Mesodermal cell (in vitro differentiated cells): ENCODE measurements at regions not wholly inside any gene's neighbourhood (a gene's known extent, or its start where the extent isn't known, plus 50 kb on each side); places are given as distances from the start of the nearest gene placed in this dataset.
"Not testable (repeated sequence)": the region's sequence is repeated elsewhere in the genome, so short reads cannot be mapped to it uniquely, and the experiment has no call there.

Source experiments
- H3K27ac ChIP-seq: 2 replicates; pipeline ENCODE4 v1.7.0; 2013; ENCODE audit warnings: mild to moderate bottlenecking, low read depth, low read length, moderate library complexity; ENCODE audit not compliant: severe bottlenecking
- H3K36me3 ChIP-seq: 2 replicates; pipeline ENCODE4 v1.7.1; 2013; ENCODE audit warnings: mild to moderate bottlenecking, low read length, moderate library complexity; ENCODE audit not compliant: control insufficient read depth, insufficient read depth
- H3K4me1 ChIP-seq: one replicate; pipeline ENCODE4 v1.7.1; 2013; ENCODE audit warnings: mild to moderate bottlenecking, low read length; ENCODE audit not compliant: insufficient read depth, control insufficient read depth, poor library complexity, severe bottlenecking
- H3K4me3 ChIP-seq: 2 replicates; pipeline ENCODE4 v1.7.0; 2013; ENCODE audit warnings: low read length, control low read depth, mild to moderate bottlenecking; ENCODE audit not compliant: insufficient read depth, poor library complexity, severe bottlenecking; ENCODE audit errors: extremely low read depth
- H3K9me3 ChIP-seq: 2 replicates; pipeline ENCODE4 v1.7.1; 2013; ENCODE audit warnings: mild to moderate bottlenecking, low read length, moderate library complexity; ENCODE audit not compliant: control insufficient read depth
- WGBS, 2 experiments: methylation state at CpG; one replicate each; pipeline ENCODE4 v1.1.5; 2013; ENCODE audit warnings: missing lambda C conversion rate in 2 of 2; ENCODE audit not compliant: insufficient coverage in 2 of 2; 5-methylcytosine and 5-hydroxymethylcytosine counted together

DNA sequence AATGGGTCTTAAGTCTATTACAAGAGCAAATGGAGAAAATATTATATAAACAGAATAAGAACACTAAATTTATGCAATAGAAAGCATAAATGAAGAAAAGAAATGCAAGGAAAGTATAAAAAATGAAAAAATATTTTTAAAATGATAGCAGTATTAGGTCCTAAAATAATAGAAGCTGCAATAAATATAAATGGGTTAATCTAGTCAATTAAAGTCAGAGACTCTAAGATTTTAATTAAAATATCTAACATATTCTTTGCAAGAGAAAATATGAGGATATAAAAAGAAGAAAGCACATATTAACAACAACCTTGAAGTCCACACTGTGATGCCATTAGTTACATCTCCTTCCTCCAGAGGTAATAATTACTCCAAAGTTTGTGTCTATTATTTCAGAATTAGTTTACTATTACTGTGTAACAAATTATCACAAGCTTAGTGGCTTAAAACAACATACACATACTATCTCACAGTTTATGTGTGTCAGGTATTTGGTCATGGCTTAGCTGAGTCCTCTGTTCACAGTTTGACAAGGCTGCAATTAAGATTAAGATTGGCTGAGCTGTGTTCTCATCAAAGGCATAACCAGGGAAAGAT, 174.9 kb downstream of the NAA11 start:
- Histone ChIP-seq H3K4me1 (no peaks in the 10 kb centered on the region), H3K27ac (no peak overlapping the region), H3K9me3 (no peaks in the 10 kb centered on the region)

DNA sequence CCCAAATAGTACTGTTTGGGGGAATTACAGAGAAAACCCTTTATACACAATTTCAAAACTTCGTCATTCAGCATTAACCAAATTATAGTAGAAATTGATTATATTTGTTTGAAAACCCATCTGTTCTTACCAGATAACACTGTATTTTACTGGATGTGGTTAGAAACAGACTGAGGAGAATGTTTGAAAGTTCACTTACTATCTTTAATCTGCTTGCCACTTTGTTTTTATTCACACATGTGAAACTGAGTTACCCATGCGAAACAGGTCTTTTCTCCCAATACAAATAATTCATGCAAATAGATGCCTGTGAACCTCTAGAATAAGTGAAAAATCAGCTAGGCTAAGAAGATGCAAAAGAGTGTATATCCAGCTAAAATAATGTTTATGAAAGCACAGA, 177.5 kb downstream of the NAA11 start:
- Histone ChIP-seq H3K27ac (no peak overlapping the region), H3K4me1 (no peaks in the 10 kb centered on the region), H3K9me3 (no peaks in the 10 kb centered on the region), H3K4me3 (no peak overlapping the region), H3K36me3 (no peaks in the 10 kb centered on the region)
- no CpG with 5 or more reads among the region's 2 CpGs for WGBS, 2 experiments

More for the DNA sequence above, 174.9 kb downstream of the NAA11 start:
- Histone ChIP-seq H3K36me3 (no peaks in the 10 kb centered on the region), H3K4me3 (no peak overlapping the region)

DNA sequence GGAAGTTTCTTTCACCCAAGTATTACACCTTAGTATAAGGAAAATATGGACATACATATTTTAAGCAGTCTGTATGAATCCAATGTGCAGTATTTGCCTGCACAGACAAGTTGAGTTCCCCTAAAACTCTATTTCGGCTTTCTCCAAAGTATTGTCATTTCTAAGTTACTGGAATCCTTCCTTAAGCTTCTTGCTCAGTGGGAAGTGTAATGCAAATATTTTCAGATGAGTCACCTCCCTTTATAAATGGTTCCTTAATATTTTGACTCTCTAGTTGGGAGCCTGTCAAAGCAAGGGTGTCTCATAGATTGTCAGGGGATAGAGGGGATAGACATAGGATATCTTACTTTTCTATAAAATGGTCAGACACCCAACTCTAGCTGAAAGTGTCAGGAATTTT, 178.6 kb downstream of the NAA11 start:
- no peaks in the 10 kb centered on the region for H3K36me3 ChIP-seq
- H3K4me1 ChIP-seq = no peaks in the 10 kb centered on the region
- no peaks in the 10 kb centered on the region for H3K9me3 ChIP-seq
- H3K4me3 ChIP-seq = no peak overlapping the region
- H3K27ac ChIP-seq = no peak overlapping the region
- WGBS, 2 experiments = no CpG with 5 or more reads among the region's 1 CpG

DNA sequence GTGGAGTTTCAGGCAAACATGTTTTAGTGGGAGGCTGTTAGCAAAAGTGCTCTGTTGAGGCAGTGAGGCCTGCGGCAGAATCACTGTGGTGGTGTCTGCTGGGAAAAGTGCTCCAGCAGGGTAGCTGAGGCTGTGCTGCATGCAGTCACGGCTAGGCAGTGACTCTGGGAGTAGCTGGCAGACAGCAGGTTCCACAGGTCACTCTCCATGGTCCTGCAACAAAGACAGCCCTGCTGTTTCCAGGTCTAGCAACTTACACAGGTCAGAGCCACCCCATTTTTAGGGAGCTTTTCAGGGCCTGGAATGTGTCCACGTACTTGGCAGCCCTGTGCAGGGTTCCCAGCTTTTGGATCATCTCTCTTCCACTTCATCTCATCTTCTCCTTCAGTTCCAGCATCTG, 184.3 kb downstream of the NAA11 start:
- no peaks in the 10 kb centered on the region for H3K4me1 ChIP-seq
- WGBS, 2 experiments = 30 to 42% methylated on average over 1 to 3 of the region's 3 CpGs

DNA sequence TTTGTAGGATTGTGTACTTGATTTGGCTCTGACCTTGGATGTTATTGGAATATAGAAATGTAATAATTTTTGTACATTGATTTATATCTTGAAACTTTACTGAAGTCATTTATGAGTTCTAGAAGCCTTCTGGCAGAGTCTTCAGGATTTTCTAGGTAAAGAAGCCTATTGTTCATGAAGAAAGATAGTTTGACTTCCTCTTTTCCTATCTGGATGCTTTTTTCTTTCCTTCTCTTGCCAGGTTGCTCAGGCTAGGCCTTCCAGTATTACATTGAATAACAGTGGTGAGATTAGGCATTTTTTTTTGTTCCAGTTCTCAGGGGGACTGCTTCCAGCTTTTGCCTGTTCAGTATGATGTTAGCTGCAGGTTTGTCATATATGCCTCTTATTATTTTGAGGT, 191.1 kb downstream of the NAA11 start:
- H3K4me3 ChIP-seq = no peak overlapping the region
- no peaks in the 10 kb centered on the region for H3K9me3 ChIP-seq
- H3K27ac ChIP-seq = no peak overlapping the region
- no peaks in the 10 kb centered on the region for H3K36me3 ChIP-seq
- H3K4me1 ChIP-seq = no peaks in the 10 kb centered on the region

More for the DNA sequence above, 184.3 kb downstream of the NAA11 start:
- no peaks in the 10 kb centered on the region for H3K36me3 ChIP-seq
- no peak overlapping the region for H3K27ac ChIP-seq
- H3K9me3 ChIP-seq = no peaks in the 10 kb centered on the region
- H3K4me3 ChIP-seq = no peak overlapping the region

DNA sequence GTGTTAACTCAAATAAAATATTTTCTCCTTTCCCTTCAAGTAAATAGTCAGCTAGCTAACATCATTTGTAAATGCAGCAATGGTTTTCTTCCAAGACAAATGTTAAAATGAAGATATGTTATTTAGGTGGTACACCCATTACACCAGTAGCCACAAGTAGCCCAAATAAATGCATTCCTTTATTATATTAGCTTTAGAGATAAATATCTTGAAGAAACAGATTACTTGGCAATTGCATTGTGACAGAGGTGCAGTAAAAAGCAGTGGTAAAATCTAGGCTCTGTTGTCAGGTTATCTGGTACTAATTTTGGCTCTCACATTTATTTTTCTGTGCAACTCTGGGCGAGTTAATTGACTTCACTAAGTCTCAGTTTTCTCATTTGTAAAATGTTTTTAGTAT, 193.0 kb downstream of the NAA11 start:
- no peaks in the 10 kb centered on the region for H3K36me3 ChIP-seq
- H3K4me1 ChIP-seq = no peaks in the 10 kb centered on the region
- no peak overlapping the region for H3K27ac ChIP-seq
- H3K9me3 ChIP-seq = no peaks in the 10 kb centered on the region
- WGBS, 2 experiments = no CpG with 5 or more reads among the region's 1 CpG
- H3K4me3 ChIP-seq = no peak overlapping the region

DNA sequence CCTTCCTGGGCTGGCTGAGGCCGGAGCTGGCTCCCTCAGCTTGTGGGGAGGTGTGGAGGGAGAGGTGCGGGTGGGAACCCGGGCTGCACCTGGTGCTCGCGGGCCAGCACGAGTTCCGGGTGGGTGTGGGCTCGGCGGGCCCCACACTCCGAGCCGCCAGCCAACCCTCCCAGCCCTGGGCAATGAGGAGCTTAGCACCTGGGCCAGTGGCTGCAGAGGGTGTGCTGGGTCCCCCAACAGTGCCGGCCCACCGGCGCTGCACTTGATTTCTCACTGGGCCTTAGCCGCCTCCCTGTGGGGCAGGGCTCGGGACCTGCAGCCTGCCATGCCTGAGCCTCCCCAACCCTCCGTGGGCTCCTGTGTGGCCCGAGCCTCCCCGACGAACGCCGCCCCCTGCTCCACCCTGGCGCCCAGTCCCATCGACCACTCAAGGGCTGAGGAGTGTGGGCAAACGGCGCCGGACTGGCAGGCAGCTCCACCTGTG, 182.7 kb upstream of the PAQR3 start:
- no peaks in the 10 kb centered on the region for H3K4me1 ChIP-seq
- H3K27ac ChIP-seq = no peak overlapping the region
- H3K4me3 ChIP-seq = no peak overlapping the region
- H3K9me3 ChIP-seq = peaks cover 13% of the 10 kb centered on the region
- WGBS, 2 experiments = 89 to 93% methylated on average over 20 to 25 of the region's 27 CpGs
- H3K36me3 ChIP-seq = no peaks in the 10 kb centered on the region

DNA sequence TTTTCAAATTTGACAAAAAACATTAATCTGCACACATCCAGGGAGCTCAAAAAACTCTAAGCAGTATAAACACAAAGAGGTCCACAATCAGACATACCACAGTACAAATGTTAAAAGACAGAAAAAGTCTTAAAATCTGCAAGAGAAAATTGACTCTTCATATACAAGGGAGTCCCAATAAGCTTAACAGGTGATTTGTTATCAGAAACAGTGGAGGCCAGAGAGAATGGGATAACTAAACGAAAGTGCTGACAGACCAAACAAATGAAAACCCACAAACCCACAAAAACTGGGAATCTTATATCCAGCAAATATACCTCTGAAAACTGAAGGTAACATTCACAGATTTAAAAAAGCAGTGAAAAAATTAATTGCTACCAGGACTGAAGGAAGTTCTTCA, 182.0 kb upstream of the PAQR3 start:
- Histone ChIP-seq H3K4me1 (no peaks in the 10 kb centered on the region), H3K36me3 (no peaks in the 10 kb centered on the region), H3K9me3 (peaks cover 14% of the 10 kb centered on the region), H3K27ac (no peak overlapping the region), H3K4me3 (no peak overlapping the region)
- no CpG with 5 or more reads among the region's 1 CpG for WGBS, 2 experiments

DNA sequence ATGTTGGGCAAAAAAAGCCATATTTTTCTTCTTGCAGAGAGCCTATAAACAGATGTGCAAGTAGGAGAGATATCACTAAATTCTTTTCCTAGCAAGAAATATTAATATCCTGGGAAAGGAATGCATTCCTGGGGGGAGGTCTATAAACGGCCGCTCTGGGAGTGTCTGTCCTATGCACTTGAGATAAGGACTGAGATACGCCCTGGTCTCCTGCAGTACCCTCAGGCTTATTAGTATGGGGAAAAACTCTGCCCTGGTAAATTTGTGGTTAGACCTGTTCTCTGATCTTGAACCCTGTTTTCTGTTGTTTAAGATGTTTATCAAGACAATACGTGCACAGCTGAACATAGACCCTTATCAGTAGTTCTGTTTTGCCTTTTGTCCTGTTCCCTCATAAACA, 177.8 kb upstream of the PAQR3 start:
- H3K36me3 ChIP-seq, H3K4me3 ChIP-seq, H3K4me1 ChIP-seq, H3K27ac ChIP-seq: not testable (repeated sequence)
- peaks cover 14% of the 10 kb centered on the region for H3K9me3 ChIP-seq
- 75 to 93% methylated on average over 1 to 4 of the region's 4 CpGs for WGBS, 2 experiments

DNA sequence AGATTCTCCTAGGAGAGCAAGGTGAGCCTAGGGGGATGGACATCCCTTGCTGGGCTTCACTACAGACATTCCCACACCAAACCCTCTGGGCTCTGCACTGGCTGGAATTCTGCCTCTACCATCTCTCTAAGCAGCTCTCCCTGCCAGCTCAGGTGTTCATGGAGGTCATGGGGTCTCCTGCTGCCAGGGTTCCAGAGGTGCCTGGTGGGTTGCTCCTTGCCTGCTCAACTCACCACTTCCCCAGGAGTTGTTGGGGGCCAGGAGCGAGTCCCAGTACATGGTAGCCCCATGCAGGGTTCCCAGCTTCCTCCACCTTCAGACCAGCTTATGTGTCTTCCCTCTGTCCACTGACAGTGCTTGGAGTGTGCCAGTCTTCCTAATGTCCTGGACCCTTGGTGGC, 167.8 kb upstream of the PAQR3 start:
- no peaks in the 10 kb centered on the region for H3K36me3 ChIP-seq
- 100% methylated on average over 1 of the region's 1 CpG; no CpG with 5 or more reads in 1 of the 2 experiments for WGBS, 2 experiments
- H3K27ac ChIP-seq = no peak overlapping the region
- H3K9me3 ChIP-seq = no peaks in the 10 kb centered on the region
- no peak overlapping the region for H3K4me3 ChIP-seq
- H3K4me1 ChIP-seq = no peaks in the 10 kb centered on the region

DNA sequence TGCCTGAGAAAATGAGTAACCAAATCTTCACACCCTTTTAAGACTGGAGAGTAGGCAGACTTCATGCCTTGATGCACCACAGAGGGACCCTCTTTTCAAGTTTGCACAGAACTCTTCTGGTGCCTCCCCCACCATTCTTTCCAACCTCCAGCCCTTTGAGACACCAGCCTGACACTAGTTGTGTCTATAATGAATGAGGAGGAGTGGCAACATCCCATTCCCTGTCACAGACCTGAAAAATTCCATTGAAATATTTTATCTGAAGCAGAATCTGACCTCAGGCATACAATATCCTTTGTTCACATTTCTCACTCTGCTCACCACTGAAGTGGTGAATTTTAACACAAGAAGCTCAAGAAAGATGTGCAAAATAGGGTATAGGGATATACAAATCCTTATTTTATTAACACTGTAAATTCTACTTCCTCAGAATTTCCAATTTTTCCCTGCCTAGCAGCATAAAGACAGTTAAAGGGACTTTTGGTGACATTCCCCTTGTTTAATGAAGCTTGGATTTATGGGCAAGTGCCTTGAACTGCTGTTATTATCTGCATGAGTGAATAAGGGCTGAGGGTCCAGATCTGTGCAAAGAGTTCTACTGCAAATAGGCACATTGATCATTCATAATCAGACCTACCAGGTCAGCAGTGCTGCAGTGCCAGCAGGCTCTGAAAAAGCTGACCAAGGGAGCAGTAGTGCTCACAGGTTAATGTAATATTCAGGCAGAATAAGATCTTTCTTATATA, 149.9 kb upstream of the PAQR3 start:
- no peaks in the 10 kb centered on the region for H3K36me3 ChIP-seq
- no peak overlapping the region for H3K27ac ChIP-seq
- no peaks in the 10 kb centered on the region for H3K9me3 ChIP-seq
- no peaks in the 10 kb centered on the region for H3K4me1 ChIP-seq
- H3K4me3 ChIP-seq = no peak overlapping the region
